ENCODE measurements at regions not wholly inside any gene's neighbourhood (a gene's known extent, or its start where the extent isn't known, plus 50 kb on each side); places are given as distances from the start of the nearest gene placed in this dataset.

DNA sequence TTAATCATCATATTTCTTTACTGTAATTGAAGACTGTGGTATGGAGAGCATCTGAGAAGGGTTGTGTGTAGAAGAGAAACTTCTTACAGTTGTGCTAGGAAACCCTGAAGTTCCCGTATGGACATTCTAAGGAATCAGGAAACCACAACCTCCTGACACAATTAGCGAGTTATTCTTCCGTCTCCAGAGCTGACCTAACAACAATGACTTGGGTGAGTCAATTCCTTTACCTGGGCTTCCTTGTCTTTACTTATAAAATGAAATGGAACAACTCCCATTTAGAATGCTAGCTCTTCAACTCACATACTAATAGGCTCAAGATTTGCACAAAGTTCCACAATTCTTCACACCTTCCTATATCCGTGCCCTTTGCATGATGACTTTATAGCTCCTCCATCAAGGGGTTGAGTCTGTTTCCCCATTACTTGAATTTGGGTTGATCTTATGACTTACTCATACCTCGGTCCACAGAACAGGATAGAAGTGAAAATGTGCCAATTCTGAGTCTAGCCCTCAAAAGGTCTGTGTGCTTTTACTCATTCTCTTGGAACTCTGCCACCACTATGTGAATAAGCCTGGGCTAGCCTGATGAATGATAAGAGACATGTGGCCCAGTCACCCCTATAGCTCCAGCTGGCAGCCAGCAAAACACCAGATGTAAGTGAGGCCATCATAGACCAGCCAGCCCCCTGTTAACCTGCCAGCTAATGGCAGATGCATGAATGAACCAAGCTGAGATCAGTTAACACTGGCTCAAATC is 459.4 kb downstream of the ETNK1 start:
- no peaks in the 10 kb centered on the region for H3K36me3 Mint-ChIP-seq
- no peaks in the 10 kb centered on the region for H3K27me3 ChIP-seq (replicated peaks in 1 of 2; ENCODE audit: control insufficient read depth in 2 of 2, extremely low read depth in 1 of 2, insufficient read depth in 2 of 2, low read length in 1 of 2)
- POLR2A ChIA-PET = no interaction called here
- no peaks in the 10 kb centered on the region for H3K27me3 Mint-ChIP-seq
- H3K4me1 ChIP-seq (ENCODE audit: control insufficient read depth in 1 of 2, extremely low read depth in 1 of 2, insufficient read depth in 2 of 2, low read length in 2 of 2) = no peaks in the 10 kb centered on the region
- H3K9me3 Mint-ChIP-seq = peaks cover 0 to 7% (median 2%) of the 10 kb centered on the region in 3 donors
- H3K27ac Mint-ChIP-seq = no peak overlapping the region
- H3K27ac ChIP-seq (ENCODE audit: low read length) = no peak overlapping the region
- no peaks in the 10 kb centered on the region for H3K9me3 ChIP-seq
- CTCF ChIA-PET = no interaction called here
- no peaks in the 10 kb centered on the region for H3K36me3 ChIP-seq (ENCODE audit: control insufficient read depth in 2 of 2, extremely low read depth in 1 of 2, insufficient read depth in 1 of 2, low read length in 1 of 2)
- 74% methylated on average over 3 of the region's 5 CpGs for WGBS (ENCODE audit: insufficient coverage)
- no peak overlapping the region for H3K4me3 Mint-ChIP-seq
- no peak for DNase-seq
- no peak overlapping the region for H3K4me3 ChIP-seq (ENCODE audit: control insufficient read depth in 1 of 2, extremely low read depth in 1 of 2, low read length in 1 of 2)
- no peaks in the 10 kb centered on the region for H3K4me1 Mint-ChIP-seq
- ATAC-seq (replicated peaks in 1 of 4) = no peak

DNA sequence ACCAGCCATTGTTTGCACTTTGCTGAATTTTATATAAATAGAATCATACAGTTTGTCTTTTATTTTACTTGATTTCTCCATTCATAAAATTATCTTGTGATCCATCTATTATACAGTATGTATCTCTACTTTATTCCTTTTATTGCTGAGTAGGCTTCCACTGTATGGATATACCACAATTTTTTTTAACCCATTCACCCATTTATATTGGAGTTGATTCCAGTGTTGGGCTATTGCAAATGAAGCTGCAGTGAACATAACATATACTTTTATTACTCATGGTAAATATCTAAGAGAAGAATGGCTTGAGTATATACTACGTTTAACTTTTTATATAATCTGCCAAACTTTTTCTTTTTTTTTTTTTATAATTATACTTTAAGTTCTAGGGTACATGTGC is 463.6 kb downstream of the ETNK1 start:
- Mint-ChIP-seq H3K36me3 (no peaks in the 10 kb centered on the region), H3K4me3 (no peak overlapping the region), H3K4me1 (no peaks in the 10 kb centered on the region), H3K27ac (no peak overlapping the region), H3K9me3 (peaks cover 0 to 7% (median 5%) of the 10 kb centered on the region in 3 donors), H3K27me3 (no peaks in the 10 kb centered on the region)
- no CpG with 5 or more reads among the region's 1 CpG for WGBS (ENCODE audit: insufficient coverage)
- POLR2A ChIA-PET = no interaction called here
- no peak for DNase-seq
- Histone ChIP-seq H3K27me3 (replicated peaks in 1 of 2; ENCODE audit: control insufficient read depth in 2 of 2, extremely low read depth in 1 of 2, insufficient read depth in 2 of 2, low read length in 1 of 2) (no peaks in the 10 kb centered on the region), H3K27ac (ENCODE audit: low read length) (no peak overlapping the region), H3K9me3 (no peaks in the 10 kb centered on the region), H3K4me1 (ENCODE audit: control insufficient read depth in 1 of 2, extremely low read depth in 1 of 2, insufficient read depth in 2 of 2, low read length in 2 of 2) (no peaks in the 10 kb centered on the region), H3K36me3 (ENCODE audit: control insufficient read depth in 2 of 2, extremely low read depth in 1 of 2, insufficient read depth in 1 of 2, low read length in 1 of 2) (no peaks in the 10 kb centered on the region), H3K4me3 (ENCODE audit: control insufficient read depth in 1 of 2, extremely low read depth in 1 of 2, low read length in 1 of 2) (no peak overlapping the region)
- no peak for ATAC-seq (replicated peaks in 1 of 4)
- CTCF ChIA-PET = no interaction called here

DNA sequence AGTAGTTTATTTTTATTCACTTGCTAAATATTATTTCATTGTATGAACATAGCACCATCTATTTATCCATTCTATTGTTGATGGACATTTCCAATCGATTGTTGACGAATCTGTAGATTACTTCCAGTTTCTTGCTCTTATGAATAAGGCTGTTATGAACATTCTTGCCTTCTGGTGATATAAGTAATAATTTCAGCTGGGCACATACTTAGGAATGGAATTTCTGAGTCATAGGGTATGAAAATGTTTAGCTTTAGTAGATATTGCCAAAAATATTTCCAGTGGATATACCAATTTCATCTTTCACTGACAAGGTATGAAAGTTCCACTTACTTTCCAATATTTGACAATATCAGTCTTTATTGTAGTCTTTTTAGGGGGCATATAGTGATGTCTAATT is 468.5 kb downstream of the ETNK1 start:
- Histone ChIP-seq H3K9me3 (no peaks in the 10 kb centered on the region), H3K4me1 (ENCODE audit: control insufficient read depth in 1 of 2, extremely low read depth in 1 of 2, insufficient read depth in 2 of 2, low read length in 2 of 2) (no peaks in the 10 kb centered on the region), H3K4me3 (ENCODE audit: control insufficient read depth in 1 of 2, extremely low read depth in 1 of 2, low read length in 1 of 2) (no peak overlapping the region), H3K27me3 (replicated peaks in 1 of 2; ENCODE audit: control insufficient read depth in 2 of 2, extremely low read depth in 1 of 2, insufficient read depth in 2 of 2, low read length in 1 of 2) (no peaks in the 10 kb centered on the region), H3K36me3 (ENCODE audit: control insufficient read depth in 2 of 2, extremely low read depth in 1 of 2, insufficient read depth in 1 of 2, low read length in 1 of 2) (no peaks in the 10 kb centered on the region), H3K27ac (ENCODE audit: low read length) (no peak overlapping the region)
- Mint-ChIP-seq H3K36me3 (no peaks in the 10 kb centered on the region), H3K4me3 (no peak overlapping the region), H3K9me3 (peaks cover 1 to 5% (median 2%) of the 10 kb centered on the region in 3 donors), H3K27me3 (no peaks in the 10 kb centered on the region), H3K27ac (no peak overlapping the region), H3K4me1 (no peaks in the 10 kb centered on the region)
- CTCF ChIA-PET = no interaction called here
- ATAC-seq (replicated peaks in 1 of 4) = no peak
- DNase-seq = no peak
- POLR2A ChIA-PET = no interaction called here
- WGBS (ENCODE audit: insufficient coverage) = no CpG with 5 or more reads among the region's 2 CpGs

DNA sequence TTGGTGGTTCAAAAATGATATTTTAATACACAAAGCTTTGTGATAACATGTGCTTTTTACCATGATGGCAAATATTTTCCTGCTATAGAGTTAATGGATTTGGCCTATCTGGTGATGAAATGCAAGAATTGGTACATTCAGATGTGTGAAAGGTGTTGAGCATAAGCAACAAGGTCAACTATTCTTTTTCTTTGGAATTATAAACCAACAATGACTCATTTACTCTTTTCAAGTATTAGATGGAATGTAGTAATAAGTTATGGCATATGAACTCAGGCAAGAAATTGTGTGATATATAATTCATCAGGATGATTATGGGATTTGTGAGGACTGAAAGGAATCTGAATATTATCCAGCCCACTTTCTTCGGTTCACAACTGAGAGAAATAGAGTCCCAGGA is 471.4 kb downstream of the ETNK1 start:
- ATAC-seq (replicated peaks in 1 of 4) (no peak), DNase-seq (no peak)
- H3K36me3 Mint-ChIP-seq = no peaks in the 10 kb centered on the region
- H3K27ac ChIP-seq (ENCODE audit: low read length) = no peak overlapping the region
- no peaks in the 10 kb centered on the region for H3K27me3 Mint-ChIP-seq
- ChIA-PET POLR2A (no interaction called here), CTCF (no interaction called here)
- H3K27me3 ChIP-seq (replicated peaks in 1 of 2; ENCODE audit: control insufficient read depth in 2 of 2, extremely low read depth in 1 of 2, insufficient read depth in 2 of 2, low read length in 1 of 2) = no peaks in the 10 kb centered on the region
- peaks cover 0 to 5% (median 2%) of the 10 kb centered on the region in 3 donors for H3K9me3 Mint-ChIP-seq
- no peak overlapping the region for H3K4me3 Mint-ChIP-seq
- no peak overlapping the region for H3K4me3 ChIP-seq (ENCODE audit: control insufficient read depth in 1 of 2, extremely low read depth in 1 of 2, low read length in 1 of 2)
- no peaks in the 10 kb centered on the region for H3K4me1 Mint-ChIP-seq
- H3K27ac Mint-ChIP-seq = no peak overlapping the region
- no peaks in the 10 kb centered on the region for H3K9me3 ChIP-seq
- 100% methylated on average over 1 of the region's 1 CpG for WGBS (ENCODE audit: insufficient coverage)
- H3K4me1 ChIP-seq (ENCODE audit: control insufficient read depth in 1 of 2, extremely low read depth in 1 of 2, insufficient read depth in 2 of 2, low read length in 2 of 2) = no peaks in the 10 kb centered on the region
- H3K36me3 ChIP-seq (ENCODE audit: control insufficient read depth in 2 of 2, extremely low read depth in 1 of 2, insufficient read depth in 1 of 2, low read length in 1 of 2) = no peaks in the 10 kb centered on the region

DNA sequence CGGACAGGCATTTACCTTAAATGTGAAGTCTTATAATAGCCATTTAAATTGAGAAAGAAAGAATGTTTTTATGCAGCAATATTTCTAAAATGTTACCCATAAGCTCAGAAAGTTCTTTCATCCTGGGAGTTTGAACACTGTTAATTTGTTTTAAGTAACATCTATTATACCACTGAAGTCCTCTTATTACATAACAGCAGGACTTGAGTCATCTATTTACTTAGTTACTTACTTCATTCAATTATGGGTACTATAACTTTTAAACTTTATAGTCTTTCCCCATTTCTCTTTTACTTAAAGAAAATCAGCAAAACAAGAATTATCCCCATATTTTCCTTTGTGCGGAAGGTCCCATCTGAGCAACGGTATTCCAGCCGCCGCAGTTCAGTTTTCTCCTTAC is 473.1 kb downstream of the ETNK1 start:
- H3K9me3 Mint-ChIP-seq = peaks cover 0 to 4% (median 2%) of the 10 kb centered on the region in 3 donors
- POLR2A ChIA-PET = no interaction called here
- H3K27me3 Mint-ChIP-seq = no peaks in the 10 kb centered on the region

DNA sequence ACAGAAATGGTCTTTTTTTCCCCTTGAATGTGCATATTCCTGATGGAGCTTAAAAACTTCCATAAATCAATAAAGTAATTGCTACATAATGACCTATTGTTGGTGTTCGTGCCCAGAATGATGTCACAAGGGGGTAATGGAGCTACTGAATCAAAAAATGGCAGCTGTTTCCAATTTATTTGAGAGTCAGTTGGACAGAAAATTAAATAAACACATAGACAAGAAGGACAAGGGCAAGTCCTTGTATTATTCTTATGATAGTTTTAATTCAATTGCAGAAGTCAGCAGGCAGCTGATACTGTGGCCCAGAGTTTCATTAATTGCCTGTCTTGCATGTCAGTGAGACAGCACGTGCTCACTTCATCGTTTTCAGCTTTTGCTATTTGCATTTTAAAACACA is 473.5 kb downstream of the ETNK1 start:
- ATAC-seq (replicated peaks in 1 of 4) = no peak
- Mint-ChIP-seq H3K27ac (no peak overlapping the region), H3K27me3 (no peaks in the 10 kb centered on the region), H3K36me3 (no peaks in the 10 kb centered on the region), H3K9me3 (peaks cover 0 to 4% (median 2%) of the 10 kb centered on the region in 3 donors), H3K4me1 (no peaks in the 10 kb centered on the region), H3K4me3 (no peak overlapping the region)
- no peak for DNase-seq
- WGBS (ENCODE audit: insufficient coverage) = no CpG with 5 or more reads among the region's 3 CpGs
- Histone ChIP-seq H3K27me3 (replicated peaks in 1 of 2; ENCODE audit: control insufficient read depth in 2 of 2, extremely low read depth in 1 of 2, insufficient read depth in 2 of 2, low read length in 1 of 2) (no peaks in the 10 kb centered on the region), H3K4me3 (ENCODE audit: control insufficient read depth in 1 of 2, extremely low read depth in 1 of 2, low read length in 1 of 2) (no peak overlapping the region), H3K4me1 (ENCODE audit: control insufficient read depth in 1 of 2, extremely low read depth in 1 of 2, insufficient read depth in 2 of 2, low read length in 2 of 2) (no peaks in the 10 kb centered on the region), H3K9me3 (no peaks in the 10 kb centered on the region), H3K27ac (ENCODE audit: low read length) (no peak overlapping the region), H3K36me3 (ENCODE audit: control insufficient read depth in 2 of 2, extremely low read depth in 1 of 2, insufficient read depth in 1 of 2, low read length in 1 of 2) (no peaks in the 10 kb centered on the region)
- CTCF ChIA-PET = no interaction called here
- POLR2A ChIA-PET = no interaction called here

More for the DNA sequence above, 473.1 kb downstream of the ETNK1 start:
- WGBS (ENCODE audit: insufficient coverage) = 100% methylated on average over 2 of the region's 5 CpGs
- CTCF ChIA-PET = no interaction called here
- Mint-ChIP-seq H3K36me3 (no peaks in the 10 kb centered on the region), H3K27ac (no peak overlapping the region), H3K4me1 (no peaks in the 10 kb centered on the region), H3K4me3 (no peak overlapping the region)
- Histone ChIP-seq H3K27me3 (replicated peaks in 1 of 2; ENCODE audit: control insufficient read depth in 2 of 2, extremely low read depth in 1 of 2, insufficient read depth in 2 of 2, low read length in 1 of 2) (no peaks in the 10 kb centered on the region), H3K36me3 (ENCODE audit: control insufficient read depth in 2 of 2, extremely low read depth in 1 of 2, insufficient read depth in 1 of 2, low read length in 1 of 2) (no peaks in the 10 kb centered on the region), H3K4me1 (ENCODE audit: control insufficient read depth in 1 of 2, extremely low read depth in 1 of 2, insufficient read depth in 2 of 2, low read length in 2 of 2) (no peaks in the 10 kb centered on the region), H3K27ac (ENCODE audit: low read length) (no peak overlapping the region), H3K4me3 (ENCODE audit: control insufficient read depth in 1 of 2, extremely low read depth in 1 of 2, low read length in 1 of 2) (no peak overlapping the region), H3K9me3 (no peaks in the 10 kb centered on the region)
- DNase-seq = no peak
- no peak for ATAC-seq (replicated peaks in 1 of 4)

DNA sequence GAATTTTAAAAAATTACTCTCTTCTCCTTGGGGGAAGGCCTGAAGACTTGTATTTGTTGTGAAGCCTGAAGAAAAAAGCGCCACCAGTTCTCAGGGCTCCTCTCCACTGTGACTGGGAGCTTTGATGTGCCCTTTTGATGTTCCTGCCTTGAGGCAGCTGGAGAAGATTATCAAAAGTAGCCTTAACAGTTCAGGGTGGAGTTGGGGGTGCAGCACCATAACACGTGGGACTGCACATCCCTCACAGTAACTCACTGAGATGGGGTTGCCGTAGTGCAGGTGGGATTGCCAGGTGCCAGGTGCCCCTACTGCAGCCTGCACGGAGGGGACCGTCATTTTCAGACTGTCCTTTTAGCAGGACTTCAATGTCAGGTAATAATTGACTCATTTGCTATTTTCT is 474.1 kb downstream of the ETNK1 start:
- no peaks in the 10 kb centered on the region for H3K36me3 ChIP-seq (ENCODE audit: control insufficient read depth in 2 of 2, extremely low read depth in 1 of 2, insufficient read depth in 1 of 2, low read length in 1 of 2)
- ATAC-seq (replicated peaks in 1 of 4) (no peak), DNase-seq (no peak)
- no peak overlapping the region for H3K4me3 ChIP-seq (ENCODE audit: control insufficient read depth in 1 of 2, extremely low read depth in 1 of 2, low read length in 1 of 2)
- H3K27me3 Mint-ChIP-seq = no peaks in the 10 kb centered on the region
- peaks cover 0 to 4% (median 2%) of the 10 kb centered on the region in 3 donors for H3K9me3 Mint-ChIP-seq
- WGBS (ENCODE audit: insufficient coverage) = no CpG with 5 or more reads among the region's 5 CpGs
- ChIA-PET POLR2A (no interaction called here), CTCF (no interaction called here)
- H3K36me3 Mint-ChIP-seq = no peaks in the 10 kb centered on the region
- H3K4me3 Mint-ChIP-seq = no peak overlapping the region
- no peaks in the 10 kb centered on the region for H3K9me3 ChIP-seq
- no peak overlapping the region for H3K27ac Mint-ChIP-seq
- no peaks in the 10 kb centered on the region for H3K4me1 ChIP-seq (ENCODE audit: control insufficient read depth in 1 of 2, extremely low read depth in 1 of 2, insufficient read depth in 2 of 2, low read length in 2 of 2)
- no peak overlapping the region for H3K27ac ChIP-seq (ENCODE audit: low read length)
- H3K4me1 Mint-ChIP-seq = no peaks in the 10 kb centered on the region
- no peaks in the 10 kb centered on the region for H3K27me3 ChIP-seq (replicated peaks in 1 of 2; ENCODE audit: control insufficient read depth in 2 of 2, extremely low read depth in 1 of 2, insufficient read depth in 2 of 2, low read length in 1 of 2)

Data from T-cell (primary cell).